Heart left ventricle (tissue), 16 donors: ENCODE measurements at regions not wholly inside any gene's neighbourhood (a gene's known extent, or its start where the extent isn't known, plus 50 kb on each side); places are given as distances from the start of the nearest gene placed in this dataset.

Experiments used
- ATAC-seq, 4 donors: fragments of 200-7000 bp; cut with Tn5 transposase; one replicate each; pipeline ENCODE4 v1.9.1; 2020 to 2022; ENCODE audit warnings: moderate library complexity in 4 of 4, mild to moderate bottlenecking in 3 of 4, moderate number of reproducible peaks in 1 of 4
- DNase-seq, 5 donors: peaks; one replicate each; pipeline ENCODE4 v3.0.0-alpha.2; 2020
- H3K27ac ChIP-seq, 12 donors: fragments of 200-600 bp; sonication (generic) in 4 of 12; one replicate each; pipeline versions ENCODE4 v1.5.0 to v1.8.0; 2016 to 2022; ENCODE audit warnings: mild to moderate bottlenecking in 2 of 12
- H3K27me3 ChIP-seq, 9 donors: fragments of 200-600 bp; sonication (generic) in 2 of 9; one replicate each; pipeline versions ENCODE4 v1.5.1 to v1.8.0; 2016 to 2022; ENCODE audit warnings: mild to moderate bottlenecking in 3 of 9
- H3K36me3 ChIP-seq, 9 donors: fragments of 200-600 bp; sonication (generic) in 2 of 9; one replicate each; pipeline versions ENCODE4 v1.5.0 to v1.8.0; 2018 to 2022; ENCODE audit warnings: mild to moderate bottlenecking in 2 of 9
- H3K4me1 ChIP-seq, 12 donors: fragments of 200-600 bp; sonication (generic) in 4 of 12; one replicate each; pipeline versions ENCODE4 v1.5.0 to v1.8.0; 2016 to 2022; ENCODE audit warnings: mild to moderate bottlenecking in 3 of 12
- H3K4me3 ChIP-seq, 12 donors: fragments of 200-600 bp; sonication (generic) in 4 of 12; one replicate each; pipeline versions ENCODE4 v1.5.0 to v1.8.0; 2017 to 2022; ENCODE audit warnings: mild to moderate bottlenecking in 9 of 12, moderate library complexity in 4 of 12
- H3K9me3 ChIP-seq, 12 donors: fragments of 200-600 bp; sonication (generic) in 4 of 12; one replicate each; pipeline versions ENCODE4 v1.5.0 to v1.8.0; 2016 to 2022; ENCODE audit warnings: mild to moderate bottlenecking in 1 of 12
- POLR2A ChIP-seq, 2 donors: fragments of 450-650 bp; IDR thresholded peaks; one replicate each; pipeline ENCODE4 v1.6.1; 2017; ENCODE audit warnings: antibody characterized with exemption in 2 of 2, mild to moderate bottlenecking in 2 of 2, moderate library complexity in 2 of 2
- WGBS, 4 donors: extraction: QIAGEN DNeasy Blood & Tissue Kit in 2 of 4; methylation state at CpG; one replicate each; pipeline versions ENCODE4 v1.1.5 to v1.1.7; 2013 to 2018; 5-methylcytosine and 5-hydroxymethylcytosine counted together
- intact Hi-C, 10 donors: fragments of 100-400 bp; cut with DNase I; formaldehyde crosslinking; loops; one replicate each; pipeline versions ENCODE4 v1.11.1 to v1.14.2; 2022
- TF ChIP-seq, protein P1 (sequence below), 12 donors: fragments of 200-600 bp; sonication (generic) in 4 of 12; IDR thresholded peaks; one replicate each; pipeline versions ENCODE4 v1.5.0 to v1.8.0; 2018 to 2022; ENCODE audit warnings: antibody characterized with exemption in 12 of 12, mild to moderate bottlenecking in 5 of 12
- donor health status: ischemic (EF 13 %, LVEDD 7.1; RV severe dilation, severe dysfunction).
- donor health status: healthy with polysubstance abuse.
- donor health status: DM: no; HTN: yes; CAD: no.
- donor health status: DM: no; HTN: no; CAD: no.
- donor health status: ischemic (EF 25% LVEDD 6.9; RV normal size, moderate dysfunction).
- donor health status: ischemic (EF 25% LVEDD 5.7; RV mildly dilated, moderate dysfunction).
- donor health status: healthy.
- donor health status: DM: yes; HTN: yes; CAD: no.
- donor health status: ischemic (EF 35%, LVEDD 5.7; RV mildly dilated, moderate dysfunction).
- donor health status: nonischemic (EF 11% LVEDD 7.7; RV severe dilation, severe dysfunction).
- donor health status: DM: yes; HTN: yes; CAD: no.
- donor health status: PGD.
- donor health status: ischemic (EF 29% LVEDD 5.4; RV normal size, mild dysfunction).
- donor health status: nonischemic (EF 23%, LVEDD 6.1; RV moderate dilation, normal function).

DNA sequence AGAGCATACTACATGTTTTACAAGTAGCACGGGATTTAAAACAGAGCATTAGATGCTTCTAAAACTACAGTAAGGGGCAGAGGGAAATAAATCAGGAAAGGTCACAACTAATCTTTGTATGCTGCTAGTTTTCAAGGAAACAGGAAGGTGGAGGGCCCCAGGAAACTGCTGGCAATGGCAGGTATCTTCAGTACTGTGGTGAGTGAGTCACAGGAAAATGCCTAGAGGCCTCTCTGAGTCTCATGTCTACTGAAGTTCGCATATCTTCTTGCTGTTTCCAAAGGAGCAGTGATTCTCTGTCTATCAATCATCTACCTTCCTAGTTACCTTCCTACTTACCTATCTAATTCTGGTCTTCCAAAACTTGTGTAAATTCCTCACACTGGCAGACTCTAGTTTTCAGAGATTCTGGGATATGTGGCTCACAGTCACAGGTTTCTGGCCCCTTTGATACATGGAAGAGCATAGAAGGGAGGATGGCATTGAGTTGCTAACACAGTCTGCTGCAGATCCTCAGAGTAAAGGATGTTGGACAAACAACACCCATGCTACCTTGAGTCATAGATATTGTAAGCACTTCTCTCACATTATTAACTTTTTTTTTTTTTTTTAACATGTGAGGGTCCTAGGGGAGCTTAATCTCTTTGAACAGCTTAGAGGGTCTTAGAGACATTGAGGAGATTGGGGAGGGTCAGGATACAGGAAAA is 58.8 kb upstream of the SYN3 start:
- 48 to 56% (median 51%) methylated on average over 2 of the region's 2 CpGs for WGBS, 4 donors

DNA sequence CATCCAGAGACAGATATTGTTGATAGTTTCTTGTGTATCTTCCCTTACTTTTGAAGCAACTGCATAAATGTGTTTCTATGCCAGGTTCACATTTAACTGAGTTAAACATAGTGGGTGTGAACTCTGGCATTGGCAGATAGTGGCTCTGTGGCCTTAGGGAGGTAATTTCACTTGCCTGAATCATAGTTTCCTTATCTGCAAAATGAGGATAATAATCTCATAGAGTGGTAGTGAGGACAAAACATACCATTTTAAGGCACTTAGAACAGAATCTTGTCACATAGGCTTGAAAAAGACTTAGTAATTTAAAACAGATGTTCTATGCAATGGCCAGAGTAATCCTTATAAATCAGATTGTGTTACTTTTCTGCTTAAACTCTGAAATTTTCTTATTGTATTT is 56.4 kb upstream of the SYN3 start:
- H3K36me3 ChIP-seq = no peaks in the 10 kb centered on the region
- intact Hi-C loops = no loop called here
- no peaks in the 10 kb centered on the region for H3K27me3 ChIP-seq
- H3K4me1 ChIP-seq = no peaks in the 10 kb centered on the region
- TF ChIP-seq, protein P1, sequence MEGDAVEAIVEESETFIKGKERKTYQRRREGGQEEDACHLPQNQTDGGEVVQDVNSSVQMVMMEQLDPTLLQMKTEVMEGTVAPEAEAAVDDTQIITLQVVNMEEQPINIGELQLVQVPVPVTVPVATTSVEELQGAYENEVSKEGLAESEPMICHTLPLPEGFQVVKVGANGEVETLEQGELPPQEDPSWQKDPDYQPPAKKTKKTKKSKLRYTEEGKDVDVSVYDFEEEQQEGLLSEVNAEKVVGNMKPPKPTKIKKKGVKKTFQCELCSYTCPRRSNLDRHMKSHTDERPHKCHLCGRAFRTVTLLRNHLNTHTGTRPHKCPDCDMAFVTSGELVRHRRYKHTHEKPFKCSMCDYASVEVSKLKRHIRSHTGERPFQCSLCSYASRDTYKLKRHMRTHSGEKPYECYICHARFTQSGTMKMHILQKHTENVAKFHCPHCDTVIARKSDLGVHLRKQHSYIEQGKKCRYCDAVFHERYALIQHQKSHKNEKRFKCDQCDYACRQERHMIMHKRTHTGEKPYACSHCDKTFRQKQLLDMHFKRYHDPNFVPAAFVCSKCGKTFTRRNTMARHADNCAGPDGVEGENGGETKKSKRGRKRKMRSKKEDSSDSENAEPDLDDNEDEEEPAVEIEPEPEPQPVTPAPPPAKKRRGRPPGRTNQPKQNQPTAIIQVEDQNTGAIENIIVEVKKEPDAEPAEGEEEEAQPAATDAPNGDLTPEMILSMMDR (IDR thresholded peaks at IDR 0.05) = no peak
- TF ChIP-seq POLR2A (IDR thresholded peaks at IDR 0.05) = no peak
- ATAC-seq (no peak), DNase-seq (no peak)
- H3K9me3 ChIP-seq = peaks cover 0 to 3% (median 0%) of the 10 kb centered on the region in 12 donors
- no peak overlapping the region for H3K4me3 ChIP-seq
- H3K27ac ChIP-seq = no peak overlapping the region

More for the DNA sequence above, 58.8 kb upstream of the SYN3 start:
- no peak overlapping the region for H3K4me3 ChIP-seq
- DNase-seq (no peak), ATAC-seq (no peak)
- no peak overlapping the region for H3K27ac ChIP-seq
- no peaks in the 10 kb centered on the region for H3K4me1 ChIP-seq
- peaks cover 0 to 3% (median 0%) of the 10 kb centered on the region in 12 donors for H3K9me3 ChIP-seq
- no peak for TF ChIP-seq POLR2A (IDR thresholded peaks at IDR 0.05)
- TF ChIP-seq, protein P1 (IDR thresholded peaks at IDR 0.05) = no peak
- H3K27me3 ChIP-seq = no peaks in the 10 kb centered on the region
- no peaks in the 10 kb centered on the region for H3K36me3 ChIP-seq
- intact Hi-C loops = no loop called here

DNA sequence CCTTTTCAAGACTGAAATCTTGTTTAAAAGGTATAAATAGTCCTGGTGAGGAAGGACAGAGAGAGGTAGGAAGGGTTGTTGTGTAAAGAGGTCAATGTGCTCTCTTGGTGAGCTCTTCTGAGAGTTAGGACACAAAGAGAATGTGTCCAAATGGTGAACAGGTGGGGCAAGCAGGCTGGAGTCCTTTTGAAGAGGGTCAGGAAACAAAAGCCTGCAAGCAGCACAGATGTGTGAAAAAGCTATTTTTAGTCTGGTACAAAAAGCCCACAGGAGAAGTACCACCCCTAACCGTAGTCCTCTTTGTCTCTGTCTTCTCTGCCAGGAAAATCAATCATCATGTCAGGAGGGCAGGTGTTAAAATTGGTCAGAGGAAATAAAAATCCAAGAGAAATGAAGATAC is 54.4 kb upstream of the SYN3 start:
- Histone ChIP-seq H3K4me3 (no peak overlapping the region), H3K36me3 (no peaks in the 10 kb centered on the region), H3K9me3 (peaks cover 0 to 3% (median 0%) of the 10 kb centered on the region in 12 donors), H3K4me1 (no peaks in the 10 kb centered on the region), H3K27me3 (peaks cover 0 to 5% (median 0%) of the 10 kb centered on the region in 9 donors), H3K27ac (no peak overlapping the region)
- no peak for ATAC-seq
- intact Hi-C loops = no loop called here
- WGBS, 4 donors = 4 to 14% (median 8%) methylated on average over 1 of the region's 1 CpG
- TF ChIP-seq POLR2A (IDR thresholded peaks at IDR 0.05) = no peak
- TF ChIP-seq, protein P1 (IDR thresholded peaks at IDR 0.05) = no peak
- DNase-seq = no peak

DNA sequence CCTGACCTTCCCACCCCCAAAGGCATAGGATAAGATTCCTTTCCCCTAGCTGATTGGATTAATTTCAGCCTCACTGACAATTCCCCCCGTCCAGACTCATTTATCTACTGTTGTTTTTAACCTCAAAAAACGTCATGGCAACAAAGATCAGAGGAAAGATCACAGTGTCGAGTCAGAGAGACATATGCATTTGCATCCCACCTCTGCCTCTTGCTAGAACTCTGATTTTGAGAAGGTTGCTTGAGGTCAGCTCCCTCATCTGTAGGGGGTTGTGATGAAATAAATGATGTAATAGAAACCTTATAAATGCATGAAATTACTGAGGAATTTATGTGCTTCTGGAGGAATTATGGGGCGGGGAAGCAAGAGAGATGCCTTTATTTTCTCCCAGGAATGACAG is 53.3 kb upstream of the SYN3 start:
- intact Hi-C loops = no loop called here
- peaks cover 0 to 3% (median 0%) of the 10 kb centered on the region in 12 donors for H3K9me3 ChIP-seq
- no peaks in the 10 kb centered on the region for H3K36me3 ChIP-seq
- 15 to 33% (median 28%) methylated on average over 4 of the region's 4 CpGs for WGBS, 4 donors
- no peak for DNase-seq
- no peaks in the 10 kb centered on the region for H3K4me1 ChIP-seq
- no peak overlapping the region for H3K4me3 ChIP-seq
- no peak overlapping the region for H3K27ac ChIP-seq
- ATAC-seq = no peak
- no peak for TF ChIP-seq POLR2A (IDR thresholded peaks at IDR 0.05)
- TF ChIP-seq, protein P1 (IDR thresholded peaks at IDR 0.05) = no peak
- H3K27me3 ChIP-seq = peaks cover 0 to 11% (median 0%) of the 10 kb centered on the region in 9 donors
